C4-2B (cell line): ENCODE measurements at regions not wholly inside any gene's neighbourhood (a gene's known extent, or its start where the extent isn't known, plus 50 kb on each side); places are given as distances from the start of the nearest gene placed in this dataset.

Experiments used
- H3K27ac ChIP-seq: fragments of 450-650 bp; 2 replicates; pipeline ENCODE4 v1.5.1; 2017
- ZFX ChIP-seq: fragments of 450-650 bp; IDR thresholded peaks from 2 replicates; pipeline ENCODE4 v1.6.1; 2017
- TF ChIP-seq, protein P1 (sequence below): fragments of 450-650 bp; conservative IDR thresholded peaks from 2 replicates; pipeline ENCODE4 v1.5.1; 2017; ENCODE audit warnings: mild to moderate bottlenecking

DNA sequence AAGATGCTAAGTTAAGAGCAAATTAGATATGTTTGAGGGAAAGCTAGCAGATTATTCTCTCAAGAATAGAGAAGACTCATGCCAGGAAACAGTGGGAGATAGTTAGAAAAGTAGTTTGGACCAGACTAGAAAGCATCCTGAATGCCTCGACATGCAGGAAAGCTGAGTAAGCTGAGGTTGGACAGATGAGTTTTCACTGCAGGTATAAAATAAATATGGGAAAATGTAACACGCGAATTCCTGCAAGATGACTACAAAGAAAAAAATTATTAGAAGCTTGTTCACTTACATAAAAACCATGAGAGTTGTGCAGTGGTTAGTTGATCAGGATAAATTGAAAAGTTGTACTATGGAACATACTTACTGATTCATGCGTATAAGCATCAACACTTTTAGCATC lies 484.2 kb upstream of the MANEA start:
- TF ChIP-seq ZFX = no peak
- TF ChIP-seq, protein P1, sequence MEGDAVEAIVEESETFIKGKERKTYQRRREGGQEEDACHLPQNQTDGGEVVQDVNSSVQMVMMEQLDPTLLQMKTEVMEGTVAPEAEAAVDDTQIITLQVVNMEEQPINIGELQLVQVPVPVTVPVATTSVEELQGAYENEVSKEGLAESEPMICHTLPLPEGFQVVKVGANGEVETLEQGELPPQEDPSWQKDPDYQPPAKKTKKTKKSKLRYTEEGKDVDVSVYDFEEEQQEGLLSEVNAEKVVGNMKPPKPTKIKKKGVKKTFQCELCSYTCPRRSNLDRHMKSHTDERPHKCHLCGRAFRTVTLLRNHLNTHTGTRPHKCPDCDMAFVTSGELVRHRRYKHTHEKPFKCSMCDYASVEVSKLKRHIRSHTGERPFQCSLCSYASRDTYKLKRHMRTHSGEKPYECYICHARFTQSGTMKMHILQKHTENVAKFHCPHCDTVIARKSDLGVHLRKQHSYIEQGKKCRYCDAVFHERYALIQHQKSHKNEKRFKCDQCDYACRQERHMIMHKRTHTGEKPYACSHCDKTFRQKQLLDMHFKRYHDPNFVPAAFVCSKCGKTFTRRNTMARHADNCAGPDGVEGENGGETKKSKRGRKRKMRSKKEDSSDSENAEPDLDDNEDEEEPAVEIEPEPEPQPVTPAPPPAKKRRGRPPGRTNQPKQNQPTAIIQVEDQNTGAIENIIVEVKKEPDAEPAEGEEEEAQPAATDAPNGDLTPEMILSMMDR = no peak
- H3K27ac ChIP-seq = no peak overlapping the region

- TF ChIP-seq ZFX = no peak
- TF ChIP-seq, protein P1 = no peak
- no peak overlapping the region for H3K27ac ChIP-seq
Measured at GRCh38 chr6:95094751-95095663, 482.3 kb upstream of the MANEA start.

DNA sequence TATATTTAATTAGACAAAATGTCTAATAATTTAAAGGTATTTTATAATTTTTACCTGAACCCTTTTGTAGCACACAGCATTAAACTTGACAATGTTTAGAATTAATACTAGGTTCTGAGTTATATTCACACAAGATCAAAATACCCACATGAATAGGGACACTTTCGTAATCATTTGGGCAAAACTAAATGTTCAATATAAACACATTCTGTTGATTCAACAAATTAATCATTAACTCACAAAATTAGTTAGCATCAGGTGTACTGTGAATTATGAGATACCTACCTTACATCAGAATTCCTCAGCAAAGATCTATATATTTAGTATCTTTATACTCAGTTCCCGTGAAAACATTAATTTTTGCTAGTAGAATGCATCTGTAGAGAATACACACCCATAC lies 481.5 kb upstream of the MANEA start:
- TF ChIP-seq, protein P1 = no peak
- no peak for TF ChIP-seq ZFX
- no peak overlapping the region for H3K27ac ChIP-seq

GRCh38 chr6:95099410-95099809 lies 477.9 kb upstream of the MANEA start:
- TF ChIP-seq ZFX = no peak
- no peak overlapping the region for H3K27ac ChIP-seq

GRCh38 chr6:95109212-95109611 lies 468.1 kb upstream of the MANEA start:
- no peak for TF ChIP-seq ZFX
- TF ChIP-seq, protein P1 = no peak
- no peak overlapping the region for H3K27ac ChIP-seq

DNA sequence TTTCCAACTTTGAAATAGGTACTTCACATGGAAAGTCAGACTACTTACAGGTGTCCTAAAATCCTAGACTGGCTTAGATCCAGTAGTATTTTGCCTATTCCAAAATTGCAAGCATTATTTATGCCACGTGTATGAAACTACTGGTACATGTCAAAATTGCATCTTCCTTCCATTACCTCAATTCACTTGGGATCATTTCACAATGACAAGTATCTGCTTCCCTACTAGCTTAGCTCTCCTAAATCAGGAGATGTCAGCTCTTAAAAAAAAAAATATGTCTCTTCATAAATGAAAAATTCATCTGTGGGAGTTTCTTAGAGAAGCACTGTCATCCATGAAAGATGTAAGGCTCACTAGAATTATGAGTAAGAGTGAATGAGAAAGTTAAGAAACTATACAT lies 466.6 kb upstream of the MANEA start:
- TF ChIP-seq, protein P1 = no peak
- TF ChIP-seq ZFX = no peak

GRCh38 chr6:95117236-95117635 lies 460.1 kb upstream of the MANEA start:
- no peak overlapping the region for H3K27ac ChIP-seq
- no peak for TF ChIP-seq ZFX
- TF ChIP-seq, protein P1 = no peak

More for the DNA sequence above, 466.6 kb upstream of the MANEA start:
- H3K27ac ChIP-seq = no peak overlapping the region

DNA sequence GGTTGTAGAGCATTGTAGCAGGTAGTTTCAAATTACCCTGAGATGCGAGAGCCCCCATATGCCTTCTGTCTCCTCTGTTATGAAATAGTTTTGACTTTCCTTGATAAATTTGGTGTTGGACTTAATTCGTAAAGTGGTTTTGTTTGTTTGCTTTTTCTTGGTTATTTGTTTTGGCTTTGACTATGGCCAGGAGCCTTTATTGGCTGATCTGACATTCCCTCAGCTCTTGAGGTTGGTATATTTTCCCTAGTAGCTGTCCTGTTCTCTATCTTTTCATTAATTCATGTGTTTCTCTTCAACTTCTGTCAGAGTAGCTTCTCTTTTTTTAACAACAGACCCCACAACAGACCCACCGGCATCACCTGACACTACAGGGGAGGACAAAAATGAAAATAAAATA lies 457.4 kb upstream of the MANEA start:
- TF ChIP-seq ZFX = no peak
- TF ChIP-seq, protein P1 = no peak
- no peak overlapping the region for H3K27ac ChIP-seq
